Heart left ventricle (tissue), 16 donors: ENCODE measurements at regions not wholly inside any gene's neighbourhood (a gene's known extent, or its start where the extent isn't known, plus 50 kb on each side); places are given as distances from the start of the nearest gene placed in this dataset.
"Not testable (repeated sequence)": the region's sequence is repeated elsewhere in the genome, so short reads cannot be mapped to it uniquely, and the experiment has no call there.

Experiments
- ATAC-seq, 4 donors: fragments of 200-7000 bp; cut with Tn5 transposase; one replicate each; pipeline ENCODE4 v1.9.1; 2020 to 2022; ENCODE audit warnings: moderate library complexity in 4 of 4, mild to moderate bottlenecking in 3 of 4, moderate number of reproducible peaks in 1 of 4
- DNase-seq, 5 donors: peaks; one replicate each; pipeline ENCODE4 v3.0.0-alpha.2; 2020
- H3K27ac ChIP-seq, 12 donors: fragments of 200-600 bp; sonication (generic) in 4 of 12; one replicate each; pipeline versions ENCODE4 v1.5.0 to v1.8.0; 2016 to 2022; ENCODE audit warnings: mild to moderate bottlenecking in 2 of 12
- H3K27me3 ChIP-seq, 9 donors: fragments of 200-600 bp; sonication (generic) in 2 of 9; one replicate each; pipeline versions ENCODE4 v1.5.1 to v1.8.0; 2016 to 2022; ENCODE audit warnings: mild to moderate bottlenecking in 3 of 9
- H3K36me3 ChIP-seq, 9 donors: fragments of 200-600 bp; sonication (generic) in 2 of 9; one replicate each; pipeline versions ENCODE4 v1.5.0 to v1.8.0; 2018 to 2022; ENCODE audit warnings: mild to moderate bottlenecking in 2 of 9
- H3K4me1 ChIP-seq, 12 donors: fragments of 200-600 bp; sonication (generic) in 4 of 12; one replicate each; pipeline versions ENCODE4 v1.5.0 to v1.8.0; 2016 to 2022; ENCODE audit warnings: mild to moderate bottlenecking in 3 of 12
- H3K4me3 ChIP-seq, 12 donors: fragments of 200-600 bp; sonication (generic) in 4 of 12; one replicate each; pipeline versions ENCODE4 v1.5.0 to v1.8.0; 2017 to 2022; ENCODE audit warnings: mild to moderate bottlenecking in 9 of 12, moderate library complexity in 4 of 12
- H3K9me3 ChIP-seq, 12 donors: fragments of 200-600 bp; sonication (generic) in 4 of 12; one replicate each; pipeline versions ENCODE4 v1.5.0 to v1.8.0; 2016 to 2022; ENCODE audit warnings: mild to moderate bottlenecking in 1 of 12
- CTCF ChIP-seq, 12 donors: fragments of 200-600 bp; sonication (generic) in 4 of 12; IDR thresholded peaks; one replicate each; pipeline versions ENCODE4 v1.5.0 to v1.8.0; 2018 to 2022; ENCODE audit warnings: antibody characterized with exemption in 12 of 12, mild to moderate bottlenecking in 5 of 12
- POLR2A ChIP-seq, 2 donors: fragments of 450-650 bp; IDR thresholded peaks; one replicate each; pipeline ENCODE4 v1.6.1; 2017; ENCODE audit warnings: antibody characterized with exemption in 2 of 2, mild to moderate bottlenecking in 2 of 2, moderate library complexity in 2 of 2
- WGBS, 4 donors: extraction: QIAGEN DNeasy Blood & Tissue Kit in 2 of 4; methylation state at CpG; one replicate each; pipeline versions ENCODE4 v1.1.5 to v1.1.7; 2013 to 2018; 5-methylcytosine and 5-hydroxymethylcytosine counted together
- intact Hi-C, 10 donors: fragments of 100-400 bp; cut with DNase I; formaldehyde crosslinking; loops; one replicate each; pipeline versions ENCODE4 v1.11.1 to v1.14.2; 2022
- donor health status: ischemic (EF 13 %, LVEDD 7.1; RV severe dilation, severe dysfunction).
- donor health status: healthy with polysubstance abuse.
- donor health status: DM: no; HTN: yes; CAD: no.
- donor health status: DM: no; HTN: no; CAD: no.
- donor health status: ischemic (EF 25% LVEDD 6.9; RV normal size, moderate dysfunction).
- donor health status: ischemic (EF 25% LVEDD 5.7; RV mildly dilated, moderate dysfunction).
- donor health status: healthy.
- donor health status: DM: yes; HTN: yes; CAD: no.
- donor health status: ischemic (EF 35%, LVEDD 5.7; RV mildly dilated, moderate dysfunction).
- donor health status: nonischemic (EF 11% LVEDD 7.7; RV severe dilation, severe dysfunction).
- donor health status: DM: yes; HTN: yes; CAD: no.
- donor health status: PGD.
- donor health status: ischemic (EF 29% LVEDD 5.4; RV normal size, mild dysfunction).
- donor health status: nonischemic (EF 23%, LVEDD 6.1; RV moderate dilation, normal function).

- 89 to 95% (median 93%) methylated on average over 3 of the region's 3 CpGs for WGBS, 4 donors
- Histone ChIP-seq H3K36me3 (no peaks in the 10 kb centered on the region), H3K4me3 (no peak overlapping the region), H3K27ac (no peak overlapping the region), H3K9me3 (no peaks in the 10 kb centered on the region), H3K27me3 (no peaks in the 10 kb centered on the region), H3K4me1 (no peaks in the 10 kb centered on the region)
- intact Hi-C loops: no loop called here
- DNase-seq (no peak), ATAC-seq (no peak)
- TF ChIP-seq CTCF (IDR thresholded peaks at IDR 0.05) (no peak), POLR2A (IDR thresholded peaks at IDR 0.05) (no peak)
Measured at GRCh38 chr2:138306626-138307025, 194.9 kb upstream of the SPOPL start.

- intact Hi-C loops: no loop called here
- no peak for TF ChIP-seq POLR2A (IDR thresholded peaks at IDR 0.05)
- no peak for TF ChIP-seq CTCF (IDR thresholded peaks at IDR 0.05)
- H3K4me3 ChIP-seq: no peak overlapping the region
- H3K27ac ChIP-seq: no peak overlapping the region
- no peak for DNase-seq
- WGBS, 4 donors: 64 to 79% (median 78%) methylated on average over 1 of the region's 1 CpG
- no peaks in the 10 kb centered on the region for H3K9me3 ChIP-seq
- no peaks in the 10 kb centered on the region for H3K36me3 ChIP-seq
- H3K27me3 ChIP-seq: no peaks in the 10 kb centered on the region
- ATAC-seq: no peak
- H3K4me1 ChIP-seq: no peaks in the 10 kb centered on the region
Measured at GRCh38 chr2:138307099-138307498, 194.5 kb upstream of the SPOPL start.

- Histone ChIP-seq H3K27me3 (no peaks in the 10 kb centered on the region), H3K27ac (no peak overlapping the region), H3K4me3 (no peak overlapping the region), H3K36me3 (no peaks in the 10 kb centered on the region), H3K9me3 (no peaks in the 10 kb centered on the region), H3K4me1 (no peaks in the 10 kb centered on the region)
- WGBS, 4 donors: 90 to 96% (median 93%) methylated on average over 2 of the region's 2 CpGs
- no peak for TF ChIP-seq CTCF (IDR thresholded peaks at IDR 0.05)
- TF ChIP-seq POLR2A (IDR thresholded peaks at IDR 0.05): no peak
- no peak for ATAC-seq
- intact Hi-C loops: no loop called here
- DNase-seq: no peak
Measured at GRCh38 chr2:138309760-138310159, 191.8 kb upstream of the SPOPL start.

GRCh38 chr2:138312061-138312460 is 189.5 kb upstream of the SPOPL start:
- intact Hi-C loops: no loop called here
- H3K27me3 ChIP-seq: no peaks in the 10 kb centered on the region
- H3K9me3 ChIP-seq: peaks cover 0 to 3% (median 0%) of the 10 kb centered on the region in 12 donors
- H3K36me3 ChIP-seq: no peaks in the 10 kb centered on the region
- 85 to 94% (median 88%) methylated on average over 4 of the region's 4 CpGs for WGBS, 4 donors
- TF ChIP-seq POLR2A (IDR thresholded peaks at IDR 0.05) (no peak), CTCF (IDR thresholded peaks at IDR 0.05) (no peak)
- no peak overlapping the region for H3K4me3 ChIP-seq
- H3K27ac ChIP-seq: no peak overlapping the region
- DNase-seq (no peak), ATAC-seq (no peak)
- no peaks in the 10 kb centered on the region for H3K4me1 ChIP-seq

GRCh38 chr2:138315619-138316018 is 186.0 kb upstream of the SPOPL start:
- H3K4me3 ChIP-seq, H3K9me3 ChIP-seq, H3K36me3 ChIP-seq, H3K4me1 ChIP-seq, intact Hi-C loops, H3K27me3 ChIP-seq, H3K27ac ChIP-seq, ATAC-seq, DNase-seq: not testable (repeated sequence)
